ENCODE measurements at regions not wholly inside any gene's neighbourhood (a gene's known extent, or its start where the extent isn't known, plus 50 kb on each side); places are given as distances from the start of the nearest gene placed in this dataset.

DNA sequence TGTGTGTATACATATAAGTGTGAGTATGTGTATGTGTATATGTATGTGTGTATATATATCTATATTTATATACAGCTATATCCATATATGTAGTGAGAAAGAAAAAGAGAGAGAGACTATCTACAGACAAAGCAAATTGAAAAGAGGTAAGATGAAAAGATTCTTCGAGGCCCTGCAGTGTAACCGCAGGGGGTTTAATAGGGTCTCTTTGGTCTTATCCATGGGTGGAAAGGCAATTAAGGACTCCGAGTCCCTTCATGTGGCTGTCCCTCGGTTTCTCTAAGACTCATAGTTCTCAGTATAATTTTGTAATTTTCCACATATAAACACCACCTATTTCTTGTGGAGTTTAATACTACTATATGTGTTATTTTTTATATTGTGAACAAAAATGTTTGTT lies 50.6 kb upstream of the JAZF1 start:
- no peak for DNase-seq

DNA sequence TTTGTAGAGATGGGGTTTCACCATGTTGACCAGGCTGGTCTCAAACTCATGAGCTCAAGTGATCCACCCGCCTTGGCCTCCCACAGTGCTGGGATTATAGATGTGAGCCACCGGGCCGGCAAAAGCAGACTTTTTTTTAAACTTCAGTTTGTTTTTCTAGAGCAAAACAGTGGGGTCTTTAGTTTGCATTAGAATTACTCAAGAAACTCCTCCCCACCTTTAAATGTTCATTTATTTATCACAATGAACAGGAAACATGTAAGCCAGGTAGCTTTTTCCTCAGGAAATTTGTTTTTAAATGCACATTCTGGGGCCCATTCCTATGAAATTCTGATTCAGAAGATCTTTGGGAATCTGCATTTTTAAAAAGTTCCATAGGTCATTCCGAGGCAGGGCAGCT lies 56.0 kb upstream of the JAZF1 start:
- DNase-seq, result no peak

DNA sequence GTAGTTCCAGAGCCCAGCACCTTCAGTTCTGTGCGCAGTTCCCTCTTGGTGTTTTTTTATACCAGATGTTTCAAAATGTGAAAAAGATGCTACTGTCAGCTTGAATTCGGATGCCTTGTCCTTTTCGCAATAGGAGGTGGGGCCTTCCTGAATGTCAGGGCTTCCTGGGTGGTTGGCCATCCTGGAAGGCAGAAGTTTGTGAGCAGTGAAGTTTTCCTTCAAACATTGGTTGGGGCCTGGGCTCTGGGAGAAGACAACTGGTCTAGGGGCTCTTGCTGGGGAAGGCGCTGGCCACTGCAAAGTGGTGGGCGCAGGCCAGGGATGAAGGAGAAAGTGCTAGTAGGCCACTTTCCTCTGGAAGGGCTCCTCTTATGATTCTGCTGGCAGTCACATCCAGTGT lies 56.8 kb upstream of the JAZF1 start:
- DNase-seq, result no peak

DNA sequence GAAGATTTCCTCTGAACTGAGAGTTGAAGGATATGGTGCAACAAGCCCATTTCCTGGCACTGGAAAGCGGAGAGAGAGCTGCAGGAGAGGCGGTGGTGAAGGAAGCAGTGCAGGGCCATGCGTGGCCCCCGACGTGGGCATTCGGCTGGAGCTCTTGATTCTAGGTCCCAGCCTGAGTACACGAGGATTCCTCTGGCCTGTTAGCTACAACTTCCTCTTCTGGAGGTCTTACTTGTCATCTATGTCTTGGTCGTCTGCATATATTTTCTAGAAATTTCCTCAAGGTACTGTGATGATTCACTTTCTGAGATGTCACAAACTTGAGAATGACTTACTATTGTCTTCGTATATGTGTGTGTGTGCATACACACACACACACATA lies 59.2 kb upstream of the JAZF1 start:
- DNase-seq, result no peak

DNA sequence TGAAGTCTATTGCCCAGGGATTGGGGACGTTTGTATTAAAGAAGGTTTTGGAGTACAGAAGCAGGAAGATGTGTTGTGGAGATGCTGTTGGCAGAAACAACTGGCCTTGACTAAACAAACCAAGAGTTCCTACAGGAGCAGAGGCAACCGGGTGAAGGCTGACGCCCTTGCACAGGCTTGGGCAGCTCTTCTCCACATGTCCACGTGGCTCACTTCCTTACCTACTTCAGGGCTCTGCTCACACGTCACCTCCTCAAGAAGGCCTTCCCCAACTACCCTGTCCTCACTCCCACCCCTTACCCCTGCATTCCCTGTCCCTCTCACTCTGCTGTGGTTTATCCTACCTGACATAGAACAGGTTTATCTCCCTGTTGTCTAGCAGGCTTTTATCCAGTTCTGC lies 59.9 kb upstream of the JAZF1 start:
- DNase-seq, result no peak

DNA sequence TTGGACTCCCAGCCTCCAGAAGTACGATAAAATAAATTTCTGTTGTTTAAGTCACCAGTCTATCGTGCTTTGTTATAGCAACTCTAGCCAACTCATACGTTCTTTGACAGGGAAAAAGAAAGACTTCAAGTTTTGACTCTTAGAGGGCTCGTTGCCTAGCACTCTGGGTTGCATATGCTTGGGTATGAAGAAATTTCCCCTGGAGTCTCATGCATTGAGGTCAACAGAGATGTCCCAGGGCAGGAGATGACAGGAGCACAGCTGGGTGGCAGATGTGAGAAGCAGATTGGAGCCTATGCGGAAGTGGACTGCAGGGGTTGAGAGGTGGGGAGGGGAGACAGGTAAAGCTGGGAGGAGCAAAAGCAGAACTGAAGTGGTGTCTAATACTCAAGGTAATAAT lies 63.3 kb upstream of the JAZF1 start:
- DNase-seq, result no peak

DNA sequence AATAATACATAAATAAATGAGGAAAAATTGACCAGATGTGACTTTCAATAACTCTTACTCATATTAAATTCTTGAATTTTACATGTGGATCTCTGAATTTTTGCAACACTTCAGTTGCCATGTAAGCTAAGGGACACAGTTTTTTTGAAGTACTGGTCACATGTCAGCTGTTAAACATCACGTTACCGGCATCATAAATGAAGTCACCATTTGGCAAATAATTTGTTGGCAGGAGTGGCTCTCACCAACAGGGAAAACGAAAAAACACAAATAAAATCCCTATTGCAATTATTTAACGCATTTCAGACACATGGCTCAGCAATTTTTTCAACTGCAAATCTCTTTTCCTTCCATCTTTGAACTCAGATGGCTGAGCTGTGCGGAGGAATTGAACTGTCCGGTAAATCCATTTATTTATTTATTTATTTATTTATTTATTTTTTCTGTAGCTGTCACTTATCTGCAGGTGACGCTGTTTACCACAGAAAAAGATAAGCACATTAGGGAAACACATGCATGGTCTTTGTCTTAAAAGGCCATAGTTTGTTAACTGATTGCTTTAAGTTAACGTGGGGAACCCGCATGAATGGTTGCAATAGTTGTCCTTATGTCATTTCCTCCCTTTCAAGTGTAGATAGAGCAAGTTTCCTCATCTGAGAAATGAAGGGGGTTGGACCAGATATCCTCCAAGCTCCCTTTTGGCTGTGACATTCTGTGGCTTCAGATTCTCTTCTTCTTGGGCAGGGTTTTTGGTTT lies 64.7 kb upstream of the JAZF1 start:
- no peak for DNase-seq

DNA sequence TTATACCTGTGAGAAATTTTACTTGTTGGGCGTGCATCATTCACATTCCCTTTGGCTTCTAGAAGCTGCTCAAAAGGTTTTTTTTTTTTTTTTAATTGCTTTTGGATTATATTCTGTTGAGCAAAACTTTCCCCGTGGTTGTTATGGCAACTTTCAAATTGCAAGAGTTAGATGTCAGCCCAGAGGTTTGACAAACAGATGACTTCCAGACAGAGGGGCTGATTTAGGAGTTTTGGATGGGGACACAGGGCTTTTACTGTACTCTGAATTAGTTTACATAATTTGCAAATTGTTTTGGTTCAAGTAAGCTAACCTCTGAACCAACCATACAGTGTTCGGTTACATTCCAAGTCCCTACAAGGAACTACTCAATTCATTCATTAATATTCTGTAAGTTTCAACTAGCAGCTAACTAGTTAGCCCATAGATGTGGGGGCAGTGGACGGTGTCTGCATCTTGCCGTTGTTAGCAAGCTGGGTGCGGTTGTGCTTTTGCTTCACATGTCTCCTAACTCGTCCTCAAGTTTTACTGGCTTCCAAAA lies 66.4 kb upstream of the JAZF1 start:
- DNase-seq, result no peak

DNA sequence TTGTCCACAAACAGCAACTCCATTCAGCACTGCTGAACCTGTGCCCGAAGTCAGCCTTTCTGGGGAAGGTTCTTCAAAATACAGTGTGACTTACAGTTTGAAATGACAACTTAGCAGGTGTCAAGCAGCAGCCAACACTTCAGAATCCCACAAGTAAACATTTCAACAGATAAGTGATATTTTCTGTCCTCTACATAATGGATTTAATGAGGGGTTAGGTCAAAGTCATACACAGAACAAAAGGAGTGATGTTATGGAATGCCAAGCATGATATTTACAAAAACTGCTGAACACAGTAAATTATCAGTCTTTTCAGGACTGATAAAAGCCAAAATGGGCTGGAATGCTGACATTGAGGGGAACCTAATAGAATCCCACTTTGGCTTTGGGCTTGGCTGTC lies 77.6 kb upstream of the JAZF1 start:
- peak in 1 of 2 experiments; percentile 15 for DNase-seq

DNA sequence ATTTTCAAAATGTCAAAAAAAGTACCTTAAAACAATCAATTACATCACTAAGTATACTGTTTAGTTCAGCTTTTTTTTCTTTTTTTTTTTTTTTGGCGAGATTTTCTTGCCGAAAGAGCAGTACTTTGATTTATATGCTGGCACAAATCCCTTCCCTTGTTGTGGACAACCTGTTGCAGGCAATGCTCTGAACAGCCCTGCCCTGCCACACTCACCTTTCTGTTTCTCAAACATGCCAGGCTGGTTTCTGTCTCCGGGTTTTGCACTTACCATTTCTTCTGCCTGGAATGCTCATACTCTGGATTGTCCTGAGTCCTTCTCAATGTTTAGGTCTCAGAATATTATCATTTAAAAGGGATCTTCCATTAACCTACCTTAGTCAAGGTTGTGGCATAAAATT lies 80.4 kb upstream of the JAZF1 start:
- no peak for DNase-seq

DNA sequence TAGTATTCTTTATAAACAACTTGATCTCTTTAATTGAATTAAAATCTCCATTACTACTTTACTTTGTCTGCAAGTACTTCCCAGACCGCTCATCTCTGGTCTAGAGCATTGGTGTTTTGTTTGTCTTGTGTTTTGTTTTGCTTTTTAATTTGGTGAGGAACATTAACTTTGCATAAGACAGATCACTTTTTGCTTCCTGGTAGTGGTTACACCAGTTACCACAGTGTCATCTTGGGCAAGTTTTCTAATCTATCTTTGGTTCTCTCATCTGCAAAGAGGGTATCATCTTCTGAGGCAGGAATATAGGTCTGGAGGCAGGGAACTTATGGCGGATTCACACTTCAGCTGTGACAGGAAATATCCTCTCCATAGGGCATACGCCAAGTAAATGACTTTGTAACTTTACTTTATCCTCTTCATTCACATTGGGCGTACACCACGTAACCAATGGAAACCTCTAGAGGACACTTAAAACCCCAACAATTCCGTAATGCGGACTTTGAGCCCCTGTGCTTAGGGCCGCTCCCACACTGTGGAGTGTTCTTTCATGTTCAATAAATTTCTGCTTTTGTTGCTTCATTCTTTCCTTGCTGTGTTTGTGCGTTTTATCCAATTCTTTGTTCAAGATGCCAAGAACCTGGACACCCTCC lies 83.2 kb upstream of the JAZF1 start:
- no peak for DNase-seq

DNA sequence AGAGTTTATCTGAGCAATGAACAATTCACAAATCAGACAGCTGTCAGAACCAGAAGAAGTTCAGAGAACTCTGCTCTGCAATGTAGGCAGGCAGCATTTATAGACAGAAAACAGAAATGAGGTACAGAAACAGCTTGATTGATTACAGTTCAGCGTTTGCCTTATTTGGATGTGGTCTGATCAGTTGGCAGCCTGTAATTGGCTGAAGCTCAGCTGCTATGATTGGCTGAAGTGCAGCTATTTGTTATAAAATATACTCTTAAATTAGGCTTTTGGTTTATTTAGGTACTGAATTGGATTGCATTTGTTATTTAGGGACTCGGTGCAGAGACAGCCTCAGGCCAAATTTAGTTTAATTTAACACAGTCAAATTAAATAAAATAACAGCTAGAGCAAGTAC lies 85.8 kb upstream of the JAZF1 start:
- DNase-seq, result no peak

DNA sequence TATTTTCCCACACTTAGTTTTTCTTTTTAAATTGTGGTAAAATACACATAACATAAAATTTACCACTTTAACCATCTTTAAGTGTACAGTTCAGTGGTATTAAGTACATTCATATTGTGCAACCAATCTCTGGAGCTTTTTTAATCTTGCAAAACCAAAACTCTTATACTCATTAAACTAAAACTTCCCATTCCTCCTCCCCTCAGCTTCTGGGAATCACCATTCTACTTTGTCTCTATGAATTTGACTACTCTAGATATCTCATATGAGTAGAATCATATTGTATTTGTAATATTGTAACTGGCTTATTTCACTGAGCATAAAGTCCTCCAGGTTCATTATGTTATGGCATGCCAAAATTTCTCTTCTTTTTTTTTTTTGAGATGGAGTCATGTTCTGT lies 86.4 kb upstream of the JAZF1 start:
- no peak for DNase-seq

DNA sequence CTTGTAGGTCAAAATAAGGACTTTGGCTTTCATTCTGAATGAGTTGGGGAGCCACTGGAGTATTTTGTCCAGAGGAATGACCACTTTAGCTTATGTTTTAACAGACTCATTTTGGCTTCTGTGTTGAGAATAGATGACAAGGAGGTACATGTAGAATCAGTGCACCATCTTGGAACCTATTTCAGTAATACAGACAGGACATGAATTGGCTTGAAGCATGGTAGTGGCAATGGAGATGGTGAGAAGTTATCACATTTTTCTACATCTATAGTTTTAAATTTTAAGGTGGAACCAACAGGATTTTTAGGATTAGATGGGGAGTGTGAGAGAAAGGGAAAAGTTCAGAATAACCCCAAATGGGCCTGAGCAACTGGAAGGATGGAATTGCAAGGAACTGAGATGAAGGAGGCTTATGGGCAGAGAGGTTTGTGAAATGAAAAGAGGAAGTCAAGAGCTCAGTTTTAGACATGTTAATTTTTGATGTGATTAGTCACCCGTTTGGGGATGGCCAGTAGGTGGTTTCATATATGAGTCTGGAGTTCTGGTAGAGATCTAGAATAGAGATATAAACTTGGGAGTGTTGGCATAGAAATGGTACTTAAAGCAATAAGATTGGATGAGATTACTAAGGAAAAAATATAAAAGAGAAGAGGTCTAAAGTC lies 89.2 kb upstream of the JAZF1 start:
- DNase-seq, result no peak

DNA sequence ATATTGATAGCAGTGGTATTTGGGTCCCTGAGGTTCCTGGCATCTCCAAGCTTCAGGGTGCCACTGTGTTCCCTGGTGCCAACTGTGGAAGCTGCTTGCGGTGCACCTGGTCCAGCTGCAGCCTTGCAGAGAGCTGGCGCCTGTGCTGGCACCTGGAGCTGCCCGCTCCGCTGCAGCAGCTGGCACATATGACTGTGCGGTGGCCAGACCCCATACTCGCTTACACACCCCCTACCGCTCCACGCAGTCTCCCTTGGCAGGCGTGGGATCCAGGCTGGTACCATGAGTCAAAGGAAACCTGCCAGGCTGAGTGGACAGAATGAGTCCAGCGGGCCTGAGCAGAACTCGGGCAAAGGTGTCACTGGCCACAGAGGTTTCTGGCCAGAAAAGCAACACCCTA lies 89.9 kb upstream of the JAZF1 start:
- no peak for DNase-seq

DNA sequence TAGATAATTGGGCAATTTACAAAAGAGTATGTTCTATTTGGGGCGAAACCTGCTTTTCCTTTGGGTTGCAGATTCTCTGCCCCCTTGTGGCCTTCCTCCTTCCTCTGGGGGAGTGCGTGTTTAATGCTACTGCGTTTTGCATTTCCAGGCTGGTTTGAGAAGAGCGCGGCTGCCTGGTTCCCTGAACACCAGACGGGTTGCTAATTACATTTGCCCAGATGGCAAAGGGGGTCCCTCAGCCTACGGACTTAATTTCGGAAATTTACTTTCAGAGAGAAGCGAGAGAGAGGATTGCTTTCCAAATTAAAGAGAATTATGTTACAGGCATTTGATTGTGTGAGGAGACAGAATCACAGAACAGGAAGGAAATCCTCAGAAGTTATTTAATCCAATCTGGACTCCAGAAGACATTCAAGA lies 91.9 kb upstream of the JAZF1 start:
- no peak for DNase-seq

DNA sequence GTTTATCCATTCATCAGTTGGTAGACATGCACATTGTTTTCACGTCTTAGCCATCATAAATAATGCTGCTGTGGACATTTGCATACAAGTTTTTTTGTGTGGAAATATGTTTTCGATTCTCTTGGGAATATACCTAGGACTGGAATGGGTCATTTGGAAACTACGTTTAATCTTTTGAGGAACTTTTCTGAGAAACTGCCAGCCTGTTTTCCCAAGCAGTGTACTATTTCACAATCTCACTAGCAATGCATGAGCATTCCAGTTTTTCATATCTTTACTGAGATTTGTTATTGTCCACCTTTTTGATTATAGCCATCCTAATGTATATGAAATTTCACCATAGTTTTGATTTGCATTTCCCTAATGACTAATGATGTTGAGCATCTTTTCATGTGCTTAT lies 95.7 kb upstream of the JAZF1 start:
- DNase-seq, result no peak

DNA sequence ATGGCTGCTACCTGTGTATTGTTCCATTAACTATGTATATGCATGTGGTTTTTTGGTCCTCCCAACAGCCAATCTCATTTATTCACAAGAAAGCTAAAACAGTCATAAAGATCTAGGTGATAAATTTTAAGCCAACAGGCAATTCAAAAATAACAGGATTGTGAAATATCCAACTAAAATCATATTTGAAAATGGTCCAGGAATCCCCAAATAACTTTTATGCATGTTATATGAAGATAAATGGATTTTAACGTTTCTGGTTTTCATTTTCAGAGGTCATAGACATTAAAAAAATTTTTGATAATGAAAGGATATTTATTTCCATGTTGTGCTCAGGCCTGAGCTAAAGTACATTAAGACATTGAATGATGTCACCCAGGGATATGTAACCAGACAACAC lies 96.8 kb upstream of the JAZF1 start:
- DNase-seq, result no peak

DNA sequence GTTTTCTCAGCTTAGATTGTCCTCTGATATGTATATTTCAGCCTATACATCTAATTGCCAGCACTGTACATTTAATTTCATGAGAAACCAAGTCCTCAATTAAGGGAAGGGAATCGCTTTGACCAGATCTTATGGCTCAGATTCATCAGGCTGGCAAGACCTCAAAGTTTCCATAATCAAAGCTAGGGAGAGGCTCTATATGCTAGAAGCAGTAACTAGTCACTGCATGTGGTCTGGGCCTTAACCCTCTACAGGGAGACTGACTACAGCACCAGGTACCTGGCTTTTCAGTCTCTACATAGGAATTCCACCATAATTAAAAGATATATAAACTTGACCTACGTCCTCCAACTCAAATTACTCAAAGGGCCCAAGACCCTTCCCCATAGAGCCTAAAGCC lies 97.4 kb upstream of the JAZF1 start:
- no peak for DNase-seq

DNA sequence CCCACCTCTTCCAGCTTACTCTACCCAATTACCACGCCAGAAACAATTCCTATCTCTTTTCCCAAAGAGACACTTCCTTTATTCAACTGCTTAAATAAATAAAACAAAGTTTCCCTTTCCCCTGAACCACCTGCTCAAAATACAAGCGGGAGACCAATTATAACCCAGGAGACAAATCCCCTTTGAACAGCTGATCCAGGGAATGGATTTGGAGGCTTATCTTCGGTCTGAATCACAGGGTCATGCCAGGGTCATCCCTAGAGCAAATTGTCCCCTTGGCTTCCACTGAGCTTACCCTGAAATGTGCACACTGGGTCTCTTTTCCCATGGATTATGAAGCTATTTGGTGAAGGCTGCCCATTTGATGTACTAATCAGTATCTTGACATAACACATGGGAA lies 99.9 kb upstream of the JAZF1 start:
- no peak for DNase-seq

DNA sequence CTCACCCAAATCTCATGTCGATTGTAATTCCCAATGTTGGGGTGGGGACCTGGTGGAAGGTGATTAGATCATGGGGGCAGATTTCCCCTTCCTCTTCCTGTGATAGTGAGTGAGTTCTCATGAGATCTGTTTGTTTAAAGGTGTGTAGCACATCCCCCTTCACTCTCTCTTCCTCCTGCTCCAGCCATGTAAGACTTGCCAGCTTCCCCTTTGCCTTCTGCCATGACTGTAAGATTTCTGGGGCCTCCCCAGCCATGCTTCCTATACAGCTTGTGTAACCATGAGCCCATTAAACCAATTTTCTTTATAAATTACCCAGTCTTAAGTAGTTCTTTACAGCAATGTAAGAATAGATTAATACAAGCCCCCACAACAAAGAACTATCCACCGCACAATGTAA lies 109.9 kb upstream of the JAZF1 start:
- no peak for DNase-seq

DNA sequence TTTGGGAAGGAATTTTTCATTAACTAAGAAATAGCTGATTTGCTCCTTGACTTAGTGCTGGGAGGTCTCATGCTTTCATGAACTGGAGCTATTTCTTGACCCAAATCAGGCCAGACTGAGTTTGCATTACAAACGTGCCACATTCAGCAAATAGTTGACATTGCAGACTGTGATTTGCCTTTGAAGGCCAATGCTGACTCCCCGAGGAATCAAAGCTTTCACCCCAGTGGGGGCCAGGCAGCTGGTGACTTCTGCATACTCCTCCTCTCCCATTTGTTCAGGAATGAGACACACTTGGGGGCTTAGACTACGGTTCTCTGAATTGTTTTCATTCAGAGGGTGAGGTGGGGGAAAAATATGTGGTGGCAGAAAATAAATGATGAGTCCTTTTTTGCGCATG lies 111.0 kb upstream of the JAZF1 start:
- DNase-seq, result no peak

DNA sequence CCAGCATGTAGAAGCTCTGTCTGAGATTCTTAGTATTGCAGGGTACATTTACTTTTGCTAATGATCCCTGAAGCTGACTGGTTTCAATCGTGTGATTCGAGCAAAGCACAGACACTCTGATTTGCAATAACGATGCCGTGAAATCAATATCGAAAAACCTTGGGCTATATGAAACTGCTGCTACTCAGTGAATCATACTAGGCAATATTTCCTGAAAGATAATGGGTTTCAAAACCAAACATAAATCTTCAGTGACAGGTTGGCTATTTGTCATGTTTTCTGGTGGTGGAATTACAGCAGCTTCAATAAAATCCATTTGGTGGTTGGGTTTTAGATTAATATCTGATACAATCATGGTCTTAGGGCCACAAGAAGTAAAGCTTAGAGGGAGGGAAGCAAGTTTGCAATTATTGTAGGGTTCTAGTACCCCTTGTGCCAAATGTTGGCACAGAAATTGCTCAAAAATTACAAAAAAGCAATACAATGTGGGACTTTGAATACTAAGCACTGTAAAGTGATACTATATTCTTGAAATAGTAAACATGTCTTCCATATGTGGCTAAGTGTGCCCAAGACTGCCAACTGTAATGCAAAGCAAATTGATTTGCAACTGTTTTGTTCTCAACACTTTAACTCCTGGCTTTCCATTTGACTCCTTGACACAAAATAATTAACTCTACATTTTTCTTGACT lies 112.4 kb upstream of the JAZF1 start:
- no peak for DNase-seq

DNA sequence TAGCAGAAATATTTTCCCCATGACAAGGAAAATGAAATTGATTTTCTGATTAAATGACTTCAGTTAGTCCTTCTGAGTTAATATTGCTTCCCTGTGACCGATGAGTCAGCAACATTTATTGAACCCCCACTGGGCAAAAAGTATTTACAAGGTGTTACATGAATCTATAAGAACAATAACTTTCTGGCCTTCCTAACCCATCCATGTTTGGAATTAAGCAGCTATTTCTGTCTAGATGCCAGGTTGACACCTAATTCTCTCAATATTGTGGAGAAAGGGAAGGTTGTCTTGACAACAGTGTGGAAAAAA lies 112.9 kb upstream of the JAZF1 start:
- DNase-seq, result no peak
